Smooth muscle cell (in vitro differentiated cells): ENCODE measurements at regions not wholly inside any gene's neighbourhood (a gene's known extent, or its start where the extent isn't known, plus 50 kb on each side); places are given as distances from the start of the nearest gene placed in this dataset.

Experiments used
- DNase-seq: peaks from one replicate; lab custom pipeline; 2025; ENCODE audit not compliant: unreplicated experiment; lab: John Stamatoyannopoulos, UW
- H2AFZ ChIP-seq: fragments of 200-600 bp; sonication (generic); 2 replicates; pipeline ENCODE4 v1.6.0; 2016; ENCODE audit warnings: antibody characterized with exemption, low read depth, mild to moderate bottlenecking
- H3F3A ChIP-seq: fragments of 200-600 bp; sonication (generic); 2 replicates; pipeline ENCODE4 v1.6.0; 2017; ENCODE audit warnings: antibody characterized with exemption, low read depth
- H3K27ac ChIP-seq: fragments of 200-600 bp; sonication (generic); 2 replicates; pipeline ENCODE4 v1.5.1; 2016; ENCODE audit warnings: low read depth, mild to moderate bottlenecking
- H3K27me3 ChIP-seq: fragments of 200-600 bp; sonication (generic); 2 replicates; pipeline ENCODE4 v1.6.1; 2016; ENCODE audit warnings: low read depth, mild to moderate bottlenecking
- H3K36me3 ChIP-seq: fragments of 200-600 bp; sonication (generic); 2 replicates; pipeline ENCODE4 v1.5.1; 2016; ENCODE audit warnings: low read depth
- H3K4me1 ChIP-seq: fragments of 200-600 bp; sonication (generic); 2 replicates; pipeline ENCODE4 v1.5.1; 2016; ENCODE audit warnings: low read depth
- H3K4me2 ChIP-seq: fragments of 200-600 bp; sonication (generic); 2 replicates; pipeline ENCODE4 v1.6.0; 2016; ENCODE audit warnings: mild to moderate bottlenecking
- H3K4me3 ChIP-seq: fragments of 200-600 bp; sonication (generic); 2 replicates; pipeline ENCODE4 v1.5.1; 2016; ENCODE audit warnings: mild to moderate bottlenecking
- H3K79me2 ChIP-seq: fragments of 200-600 bp; sonication (generic); 2 replicates; pipeline ENCODE4 v1.6.0; 2016; ENCODE audit warnings: low read depth, mild to moderate bottlenecking
- H3K9ac ChIP-seq: fragments of 200-600 bp; sonication (generic); 2 replicates; pipeline ENCODE4 v1.6.0; 2016; ENCODE audit warnings: low read depth
- H3K9me3 ChIP-seq: fragments of 200-600 bp; sonication (generic); replicated peaks from 2 replicates; pipeline ENCODE4 v1.5.1; 2016; ENCODE audit warnings: low read depth
- H4K20me1 ChIP-seq: fragments of 200-600 bp; sonication (generic); 2 replicates; pipeline ENCODE4 v1.6.0; 2016; ENCODE audit warnings: low read depth
- WGBS: methylation state at CpG from one replicate; pipeline ENCODE4 v1.1.7; 2016; ENCODE audit warnings: low lambda C conversion rate; 5-methylcytosine and 5-hydroxymethylcytosine counted together
- TF ChIP-seq, protein P1 (sequence below): fragments of 200-600 bp; sonication (generic); IDR thresholded peaks from 2 replicates; pipeline ENCODE4 v1.5.1; 2017; ENCODE audit warnings: borderline replicate concordance, mild to moderate bottlenecking, antibody characterized with exemption; ENCODE audit not compliant: insufficient read depth, poor library complexity, severe bottlenecking

DNA sequence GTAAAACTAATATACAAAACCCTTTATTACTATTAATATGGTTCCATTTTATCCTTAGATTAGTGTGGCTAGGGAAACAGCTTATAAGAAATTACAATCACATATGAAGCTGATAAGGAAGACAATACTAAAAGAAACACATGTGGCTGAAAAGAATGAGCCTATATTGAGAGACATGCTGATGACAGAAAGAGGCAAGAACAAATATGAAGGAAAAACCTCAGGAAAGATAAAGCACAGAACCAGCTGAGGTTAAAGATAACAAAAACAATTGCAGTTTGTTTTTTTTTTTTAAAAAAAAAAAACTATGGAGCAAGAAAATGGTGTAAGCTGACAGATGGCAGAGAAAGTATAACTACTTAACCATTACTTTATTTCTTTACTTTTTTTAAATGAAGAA, 69.2 kb upstream of the OSBPL8 start:
- Histone ChIP-seq H3K4me2 (no peak overlapping the region), H4K20me1 (no peaks in the 10 kb centered on the region), H2AFZ (no peak overlapping the region), H3K79me2 (no peaks in the 10 kb centered on the region), H3K9me3 (no peaks in the 10 kb centered on the region), H3K36me3 (no peaks in the 10 kb centered on the region), H3K27ac (no peak overlapping the region), H3K4me3 (no peak overlapping the region), H3K27me3 (no peaks in the 10 kb centered on the region), H3F3A (peaks cover 11% of the 10 kb centered on the region), H3K9ac (no peak overlapping the region), H3K4me1 (peaks cover 13% of the 10 kb centered on the region)
- DNase-seq = no peak
- TF ChIP-seq, protein P1, sequence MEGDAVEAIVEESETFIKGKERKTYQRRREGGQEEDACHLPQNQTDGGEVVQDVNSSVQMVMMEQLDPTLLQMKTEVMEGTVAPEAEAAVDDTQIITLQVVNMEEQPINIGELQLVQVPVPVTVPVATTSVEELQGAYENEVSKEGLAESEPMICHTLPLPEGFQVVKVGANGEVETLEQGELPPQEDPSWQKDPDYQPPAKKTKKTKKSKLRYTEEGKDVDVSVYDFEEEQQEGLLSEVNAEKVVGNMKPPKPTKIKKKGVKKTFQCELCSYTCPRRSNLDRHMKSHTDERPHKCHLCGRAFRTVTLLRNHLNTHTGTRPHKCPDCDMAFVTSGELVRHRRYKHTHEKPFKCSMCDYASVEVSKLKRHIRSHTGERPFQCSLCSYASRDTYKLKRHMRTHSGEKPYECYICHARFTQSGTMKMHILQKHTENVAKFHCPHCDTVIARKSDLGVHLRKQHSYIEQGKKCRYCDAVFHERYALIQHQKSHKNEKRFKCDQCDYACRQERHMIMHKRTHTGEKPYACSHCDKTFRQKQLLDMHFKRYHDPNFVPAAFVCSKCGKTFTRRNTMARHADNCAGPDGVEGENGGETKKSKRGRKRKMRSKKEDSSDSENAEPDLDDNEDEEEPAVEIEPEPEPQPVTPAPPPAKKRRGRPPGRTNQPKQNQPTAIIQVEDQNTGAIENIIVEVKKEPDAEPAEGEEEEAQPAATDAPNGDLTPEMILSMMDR = no peak

DNA sequence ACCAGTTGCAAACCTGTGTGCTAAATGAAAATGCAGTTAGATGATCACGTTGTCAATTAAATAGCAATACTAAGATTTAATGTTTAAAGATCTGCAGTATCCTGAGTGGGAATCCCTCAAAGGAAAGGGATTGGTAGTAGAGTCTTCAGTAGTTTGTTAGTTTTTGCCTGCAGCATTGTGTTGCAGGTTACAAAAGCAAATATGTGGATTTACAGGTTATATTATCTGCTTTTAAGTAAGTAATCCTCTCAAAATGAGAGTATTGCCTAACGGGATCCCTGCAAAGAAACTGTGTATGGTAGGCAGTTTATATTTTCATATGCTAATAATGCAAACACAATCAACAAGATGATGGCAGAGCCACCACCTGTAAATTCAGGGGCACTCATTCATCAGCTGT, 72.2 kb upstream of the OSBPL8 start:
- Histone ChIP-seq H3F3A (peaks cover 11% of the 10 kb centered on the region), H4K20me1 (no peaks in the 10 kb centered on the region), H3K4me1 (peaks cover 27% of the 10 kb centered on the region), H3K79me2 (no peaks in the 10 kb centered on the region), H3K4me3 (no peak overlapping the region), H2AFZ (no peak overlapping the region), H3K9me3 (no peaks in the 10 kb centered on the region), H3K27ac (no peak overlapping the region), H3K4me2 (no peak overlapping the region), H3K27me3 (no peaks in the 10 kb centered on the region), H3K36me3 (no peaks in the 10 kb centered on the region), H3K9ac (no peak overlapping the region)
- 74% methylated on average over 2 of the region's 2 CpGs for WGBS
- no peak for DNase-seq
- TF ChIP-seq, protein P1 = no peak

DNA sequence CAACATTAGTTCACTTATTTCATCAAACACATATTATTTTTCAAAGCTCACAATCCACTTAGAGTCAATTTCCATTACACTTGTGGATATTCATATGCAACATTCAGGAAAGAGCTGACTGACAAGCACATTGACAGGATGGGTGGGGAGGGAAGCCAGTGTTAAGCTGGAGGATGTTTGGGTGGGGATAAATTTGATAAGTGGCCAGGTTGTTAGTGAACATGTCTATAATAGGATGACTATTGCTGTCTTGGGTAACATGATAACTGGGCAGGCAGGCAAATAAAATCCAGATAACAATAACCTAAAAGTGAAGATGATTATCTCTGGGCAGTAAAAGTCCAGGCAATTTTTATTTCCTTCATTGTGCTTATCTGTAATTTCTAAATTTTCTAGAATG, 73.8 kb upstream of the OSBPL8 start:
- Histone ChIP-seq H4K20me1 (no peaks in the 10 kb centered on the region), H3K9ac (no peak overlapping the region), H3K4me3 (no peak overlapping the region), H3K9me3 (no peaks in the 10 kb centered on the region), H3F3A (peaks cover 7% of the 10 kb centered on the region), H3K4me2 (no peak overlapping the region), H3K4me1 (peaks cover 27% of the 10 kb centered on the region), H3K36me3 (no peaks in the 10 kb centered on the region), H2AFZ (no peak overlapping the region), H3K79me2 (no peaks in the 10 kb centered on the region), H3K27me3 (no peaks in the 10 kb centered on the region), H3K27ac (no peak overlapping the region)
- no peak for DNase-seq
- TF ChIP-seq, protein P1 = no peak

DNA sequence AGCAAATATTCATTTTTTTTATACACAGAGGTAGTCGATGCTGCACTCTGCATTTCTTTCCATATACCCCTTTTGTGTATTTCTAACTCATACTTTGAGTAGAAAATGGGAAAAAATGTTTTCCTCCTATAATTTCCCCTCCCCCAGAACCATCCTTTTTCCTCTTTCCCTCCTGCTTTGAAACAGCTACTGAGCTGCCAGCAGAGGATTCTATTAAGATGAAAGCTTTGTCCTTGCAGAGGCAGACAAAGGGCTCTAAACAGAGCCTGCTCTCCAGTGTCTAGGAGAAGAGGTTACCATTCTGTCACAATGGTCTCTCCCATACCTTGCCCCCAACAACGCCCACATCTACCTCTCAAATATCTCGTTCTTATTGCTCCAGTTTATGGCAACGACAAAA, 74.6 kb upstream of the OSBPL8 start:
- 81% methylated on average over 4 of the region's 4 CpGs for WGBS
- Histone ChIP-seq H3K4me3 (no peak overlapping the region), H3K9me3 (no peaks in the 10 kb centered on the region), H3K9ac (no peak overlapping the region), H3K79me2 (no peaks in the 10 kb centered on the region), H3K4me2 (no peak overlapping the region), H3K36me3 (no peaks in the 10 kb centered on the region), H3K4me1 (peaks cover 27% of the 10 kb centered on the region), H4K20me1 (no peaks in the 10 kb centered on the region), H2AFZ (no peak overlapping the region), H3K27me3 (no peaks in the 10 kb centered on the region), H3K27ac (no peak overlapping the region), H3F3A (peaks cover 7% of the 10 kb centered on the region)
- TF ChIP-seq, protein P1 = no peak
- DNase-seq = no peak
